ENCODE measurements at regions not wholly inside any gene's neighbourhood (a gene's known extent, or its start where the extent isn't known, plus 50 kb on each side); places are given as distances from the start of the nearest gene placed in this dataset.

GRCh38 chr18:65269375-65269774 lies 481.4 kb upstream of the CDH7 start:
- TF ChIP-seq EZH2 (IDR thresholded peaks at IDR 0.05; ENCODE audit: borderline replicate concordance, low read depth, low read length, severe bottlenecking) (no peak), CTCF (IDR thresholded peaks at IDR 0.05; ENCODE audit: borderline replicate concordance, extremely low read depth, low read length, poor library complexity, severe bottlenecking) (no peak)
- H3K36me3 ChIP-seq (ENCODE audit: insufficient read depth, low read length): no peaks in the 10 kb centered on the region
- H4K20me1 ChIP-seq (ENCODE audit: insufficient read depth, low read length): no peaks in the 10 kb centered on the region
- no peak for DNase-seq
- H3K27me3 ChIP-seq (ENCODE audit: insufficient read depth, low read length, poor library complexity): no peaks in the 10 kb centered on the region
- H3K4me3 ChIP-seq (ENCODE audit: low read depth in 1 of 2, low read length in 2 of 2): no peak overlapping the region
- H2AFZ ChIP-seq (ENCODE audit: low read depth, low read length): no peak overlapping the region
- H3K4me1 ChIP-seq (ENCODE audit: insufficient read depth, low read length): no peaks in the 10 kb centered on the region
- H3K4me2 ChIP-seq (ENCODE audit: insufficient read depth, low read length): no peak overlapping the region
- no peak overlapping the region for H3K27ac ChIP-seq (ENCODE audit: low read length)
- H3K9me3 ChIP-seq (ENCODE audit: insufficient read depth, low read length, severe bottlenecking): no peaks in the 10 kb centered on the region
- no peak overlapping the region for H3K9ac ChIP-seq (ENCODE audit: low read depth, low read length)
- no peaks in the 10 kb centered on the region for H3K79me2 ChIP-seq (ENCODE audit: insufficient read depth, low read length)
- ATAC-seq (ENCODE audit: insufficient read depth, low read depth): no peak

DNA sequence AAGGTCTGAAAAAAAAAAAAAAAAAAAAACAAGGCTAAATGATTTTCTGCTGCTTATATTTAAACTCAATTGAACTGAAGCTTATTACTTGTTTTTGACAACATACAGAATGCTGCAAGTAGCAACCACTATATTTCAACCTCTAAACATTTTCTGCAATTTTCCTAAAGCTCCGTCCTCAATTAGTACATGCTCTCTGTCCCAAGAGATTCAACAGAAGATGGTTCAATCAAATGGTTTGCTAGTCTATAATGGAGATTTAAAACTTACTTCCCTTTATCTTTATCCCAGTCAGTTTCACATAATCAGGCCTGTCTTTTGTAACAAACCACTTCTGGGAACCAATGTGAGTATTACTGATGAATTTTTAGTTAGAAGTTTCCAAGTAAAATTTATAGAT lies 485.1 kb upstream of the CDH7 start:
- Histone ChIP-seq H3K27me3 (ENCODE audit: insufficient read depth, low read length, poor library complexity) (no peaks in the 10 kb centered on the region), H3K4me2 (ENCODE audit: insufficient read depth, low read length) (no peak overlapping the region), H3K79me2 (ENCODE audit: insufficient read depth, low read length) (no peaks in the 10 kb centered on the region), H3K4me3 (ENCODE audit: low read depth in 1 of 2, low read length in 2 of 2) (no peak overlapping the region), H3K27ac (ENCODE audit: low read length) (no peak overlapping the region), H3K9ac (ENCODE audit: low read depth, low read length) (no peak overlapping the region), H3K4me1 (ENCODE audit: insufficient read depth, low read length) (no peaks in the 10 kb centered on the region), H3K36me3 (ENCODE audit: insufficient read depth, low read length) (no peaks in the 10 kb centered on the region), H3K9me3 (ENCODE audit: insufficient read depth, low read length, severe bottlenecking) (no peaks in the 10 kb centered on the region), H2AFZ (ENCODE audit: low read depth, low read length) (no peak overlapping the region), H4K20me1 (ENCODE audit: insufficient read depth, low read length) (no peaks in the 10 kb centered on the region)
- ATAC-seq (ENCODE audit: insufficient read depth, low read depth) (no peak), DNase-seq (no peak)
- TF ChIP-seq CTCF (IDR thresholded peaks at IDR 0.05; ENCODE audit: borderline replicate concordance, extremely low read depth, low read length, poor library complexity, severe bottlenecking): no peak
- no peak for TF ChIP-seq EZH2 (IDR thresholded peaks at IDR 0.05; ENCODE audit: borderline replicate concordance, low read depth, low read length, severe bottlenecking)

- H3K4me3 ChIP-seq (ENCODE audit: low read depth in 1 of 2, low read length in 2 of 2): no peak overlapping the region
- H3K36me3 ChIP-seq (ENCODE audit: insufficient read depth, low read length): no peaks in the 10 kb centered on the region
- no peaks in the 10 kb centered on the region for H4K20me1 ChIP-seq (ENCODE audit: insufficient read depth, low read length)
- H3K9ac ChIP-seq (ENCODE audit: low read depth, low read length): no peak overlapping the region
- no peaks in the 10 kb centered on the region for H3K27me3 ChIP-seq (ENCODE audit: insufficient read depth, low read length, poor library complexity)
- H3K27ac ChIP-seq (ENCODE audit: low read length): no peak overlapping the region
- no peaks in the 10 kb centered on the region for H3K79me2 ChIP-seq (ENCODE audit: insufficient read depth, low read length)
- H3K4me2 ChIP-seq (ENCODE audit: insufficient read depth, low read length): no peak overlapping the region
- no peaks in the 10 kb centered on the region for H3K9me3 ChIP-seq (ENCODE audit: insufficient read depth, low read length, severe bottlenecking)
- DNase-seq: no peak
- ATAC-seq (ENCODE audit: insufficient read depth, low read depth): no peak
- no peaks in the 10 kb centered on the region for H3K4me1 ChIP-seq (ENCODE audit: insufficient read depth, low read length)
- TF ChIP-seq CTCF (IDR thresholded peaks at IDR 0.05; ENCODE audit: borderline replicate concordance, extremely low read depth, low read length, poor library complexity, severe bottlenecking): no peak
- no peak for TF ChIP-seq EZH2 (IDR thresholded peaks at IDR 0.05; ENCODE audit: borderline replicate concordance, low read depth, low read length, severe bottlenecking)
- no peak overlapping the region for H2AFZ ChIP-seq (ENCODE audit: low read depth, low read length)
Observed at GRCh38 chr18:65260030-65260429, 490.8 kb upstream of the CDH7 start.

DNA sequence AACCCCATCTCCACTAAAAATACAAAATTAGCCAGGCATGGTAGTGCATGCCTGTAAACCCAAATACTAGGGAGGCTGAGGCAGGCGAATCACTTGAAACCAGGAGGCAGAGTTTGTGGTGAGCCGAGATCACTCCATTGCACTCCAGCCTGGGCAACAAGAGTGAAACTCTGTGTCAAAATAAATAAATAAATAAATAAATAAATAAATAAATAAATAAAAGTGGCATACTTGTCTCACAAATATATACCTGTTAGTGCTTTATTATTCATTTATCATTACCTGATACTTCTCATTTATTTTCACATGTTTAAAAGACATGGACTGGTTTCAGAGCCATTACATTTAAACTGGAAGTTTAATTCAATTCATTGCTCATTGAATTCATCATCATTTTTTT lies 491.4 kb upstream of the CDH7 start:
- no peaks in the 10 kb centered on the region for H3K27me3 ChIP-seq (ENCODE audit: insufficient read depth, low read length, poor library complexity)
- ATAC-seq (ENCODE audit: insufficient read depth, low read depth) (no peak), DNase-seq (no peak)
- no peak for TF ChIP-seq EZH2 (IDR thresholded peaks at IDR 0.05; ENCODE audit: borderline replicate concordance, low read depth, low read length, severe bottlenecking)
- no peak for TF ChIP-seq CTCF (IDR thresholded peaks at IDR 0.05; ENCODE audit: borderline replicate concordance, extremely low read depth, low read length, poor library complexity, severe bottlenecking)
- no peaks in the 10 kb centered on the region for H4K20me1 ChIP-seq (ENCODE audit: insufficient read depth, low read length)
- H3K36me3 ChIP-seq (ENCODE audit: insufficient read depth, low read length): no peaks in the 10 kb centered on the region
- H3K4me2 ChIP-seq (ENCODE audit: insufficient read depth, low read length): no peak overlapping the region
- no peak overlapping the region for H3K4me3 ChIP-seq (ENCODE audit: low read depth in 1 of 2, low read length in 2 of 2)
- H2AFZ ChIP-seq (ENCODE audit: low read depth, low read length): no peak overlapping the region
- H3K9ac ChIP-seq (ENCODE audit: low read depth, low read length): no peak overlapping the region
- H3K27ac ChIP-seq (ENCODE audit: low read length): no peak overlapping the region
- H3K9me3 ChIP-seq (ENCODE audit: insufficient read depth, low read length, severe bottlenecking): no peaks in the 10 kb centered on the region
- H3K4me1 ChIP-seq (ENCODE audit: insufficient read depth, low read length): no peaks in the 10 kb centered on the region
- no peaks in the 10 kb centered on the region for H3K79me2 ChIP-seq (ENCODE audit: insufficient read depth, low read length)

Measured in DND-41 (cell line).